Esophagus muscularis mucosa (tissue), 4 donors: ENCODE measurements at regions not wholly inside any gene's neighbourhood (a gene's known extent, or its start where the extent isn't known, plus 50 kb on each side); places are given as distances from the start of the nearest gene placed in this dataset.

Experiments
- EP300 ChIP-seq: sonication (generic); formaldehyde crosslinking; IDR thresholded peaks from one replicate; pipeline ENCODE4 v1.6.1; 2017; ENCODE audit warnings: antibody characterized with exemption
- POLR2A ChIP-seq: fragments of 450-650 bp; IDR thresholded peaks from one replicate; pipeline ENCODE4 v1.6.1; 2017; ENCODE audit warnings: antibody characterized with exemption, moderate library complexity, mild to moderate bottlenecking, low read depth
- TF ChIP-seq, protein P1 (sequence below), 3 experiments: fragments of 200-600 bp in 2 of 3; fragments of 450-650 bp in 1 of 3; sonication (generic) in 2 of 3; IDR thresholded peaks; one replicate each; pipeline ENCODE4 v1.5.1; 2017 to 2019; ENCODE audit warnings: antibody characterized with exemption in 3 of 3, mild to moderate bottlenecking in 2 of 3, moderate library complexity in 1 of 3

DNA sequence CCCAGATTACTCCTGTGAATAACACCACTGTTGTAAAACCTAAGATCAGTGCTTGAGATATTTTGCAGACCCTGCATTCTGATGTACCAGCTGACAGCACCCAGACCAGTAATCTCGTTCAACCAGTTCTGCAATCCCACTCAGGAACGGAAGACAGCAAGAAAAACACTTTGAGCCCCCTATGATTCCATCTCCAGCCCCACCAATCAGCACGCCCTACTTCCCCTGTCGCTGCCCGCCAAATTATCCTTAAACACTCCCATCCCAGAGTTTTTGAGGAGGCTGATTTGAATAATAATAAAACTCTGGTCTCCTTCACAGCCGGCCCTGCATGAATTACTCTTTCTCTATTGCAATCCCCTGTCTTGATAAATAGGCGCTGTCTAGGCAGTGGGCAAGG lies 173.9 kb upstream of the CDH2 start:
- TF ChIP-seq, protein P1, sequence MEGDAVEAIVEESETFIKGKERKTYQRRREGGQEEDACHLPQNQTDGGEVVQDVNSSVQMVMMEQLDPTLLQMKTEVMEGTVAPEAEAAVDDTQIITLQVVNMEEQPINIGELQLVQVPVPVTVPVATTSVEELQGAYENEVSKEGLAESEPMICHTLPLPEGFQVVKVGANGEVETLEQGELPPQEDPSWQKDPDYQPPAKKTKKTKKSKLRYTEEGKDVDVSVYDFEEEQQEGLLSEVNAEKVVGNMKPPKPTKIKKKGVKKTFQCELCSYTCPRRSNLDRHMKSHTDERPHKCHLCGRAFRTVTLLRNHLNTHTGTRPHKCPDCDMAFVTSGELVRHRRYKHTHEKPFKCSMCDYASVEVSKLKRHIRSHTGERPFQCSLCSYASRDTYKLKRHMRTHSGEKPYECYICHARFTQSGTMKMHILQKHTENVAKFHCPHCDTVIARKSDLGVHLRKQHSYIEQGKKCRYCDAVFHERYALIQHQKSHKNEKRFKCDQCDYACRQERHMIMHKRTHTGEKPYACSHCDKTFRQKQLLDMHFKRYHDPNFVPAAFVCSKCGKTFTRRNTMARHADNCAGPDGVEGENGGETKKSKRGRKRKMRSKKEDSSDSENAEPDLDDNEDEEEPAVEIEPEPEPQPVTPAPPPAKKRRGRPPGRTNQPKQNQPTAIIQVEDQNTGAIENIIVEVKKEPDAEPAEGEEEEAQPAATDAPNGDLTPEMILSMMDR (IDR thresholded peaks at IDR 0.05) = no peak
- TF ChIP-seq EP300 (no peak), POLR2A (no peak)
